ENCODE measurements at regions not wholly inside any gene's neighbourhood (a gene's known extent, or its start where the extent isn't known, plus 50 kb on each side); places are given as distances from the start of the nearest gene placed in this dataset.
"Not testable (repeated sequence)": the region's sequence is repeated elsewhere in the genome, so short reads cannot be mapped to it uniquely, and the experiment has no call there.

GRCh38 chr5:163696579-163696887, 191.1 kb downstream of the MAT2B start:
- no peak for DNase-seq (ENCODE audit: low read depth)

- no peak for DNase-seq (ENCODE audit: low read depth)
These were observed 200.8 kb downstream of the MAT2B start for GRCh38 chr5:163706053-163706771.

GRCh38 chr5:163712011-163712410, 206.6 kb downstream of the MAT2B start:
- no peak for DNase-seq (ENCODE audit: low read depth)

GRCh38 chr5:163718272-163718671, 212.9 kb downstream of the MAT2B start:
- no peak for DNase-seq (ENCODE audit: low read depth)

GRCh38 chr5:163724305-163724704, 218.9 kb downstream of the MAT2B start:
- no peak for DNase-seq (ENCODE audit: low read depth)

- no peak for DNase-seq (ENCODE audit: low read depth)
These were observed 221.6 kb downstream of the MAT2B start for GRCh38 chr5:163727028-163727427.

GRCh38 chr5:163730206-163730756, 224.9 kb downstream of the MAT2B start:
- no peak for DNase-seq (ENCODE audit: low read depth)

- no peak for DNase-seq (ENCODE audit: low read depth)
These were observed 225.8 kb downstream of the MAT2B start for GRCh38 chr5:163731256-163731655.

- no peak for DNase-seq (ENCODE audit: low read depth)
These were observed 229.7 kb downstream of the MAT2B start for GRCh38 chr5:163735069-163735468.

GRCh38 chr5:163747586-163747985, 242.2 kb downstream of the MAT2B start:
- no peak for DNase-seq (ENCODE audit: low read depth)

GRCh38 chr5:163748934-163749333, 243.5 kb downstream of the MAT2B start:
- no peak for DNase-seq (ENCODE audit: low read depth)

GRCh38 chr5:163750415-163750814, 245.0 kb downstream of the MAT2B start:
- DNase-seq (ENCODE audit: low read depth): not testable (repeated sequence)

- DNase-seq (ENCODE audit: low read depth): no peak
These were observed 250.1 kb downstream of the MAT2B start for GRCh38 chr5:163755505-163755904.

GRCh38 chr5:163756170-163756569, 250.8 kb downstream of the MAT2B start:
- no peak for DNase-seq (ENCODE audit: low read depth)

- DNase-seq (ENCODE audit: low read depth): no peak
These were observed 251.9 kb downstream of the MAT2B start for GRCh38 chr5:163757344-163757743.

GRCh38 chr5:163758283-163758711, 252.9 kb downstream of the MAT2B start:
- no peak for DNase-seq (ENCODE audit: low read depth)

GRCh38 chr5:163759000-163759704, 253.7 kb downstream of the MAT2B start:
- DNase-seq (ENCODE audit: low read depth): no peak

GRCh38 chr5:163760498-163760897, 255.1 kb downstream of the MAT2B start:
- no peak for DNase-seq (ENCODE audit: low read depth)

- no peak for DNase-seq (ENCODE audit: low read depth)
These were observed 261.7 kb downstream of the MAT2B start for GRCh38 chr5:163766936-163767670.

GRCh38 chr5:163770625-163771024, 265.2 kb downstream of the MAT2B start:
- no peak for DNase-seq (ENCODE audit: low read depth)

GRCh38 chr5:163772241-163772640, 266.8 kb downstream of the MAT2B start:
- no peak for DNase-seq (ENCODE audit: low read depth)

- DNase-seq (ENCODE audit: low read depth): no peak
These were observed 267.2 kb downstream of the MAT2B start for GRCh38 chr5:163772644-163773043.

- no peak for DNase-seq (ENCODE audit: low read depth)
These were observed 267.8 kb downstream of the MAT2B start for GRCh38 chr5:163773226-163773625.

Data from stimulated activated CD8-positive, alpha-beta memory T cell treated with anti-CD3 and anti-CD28 coated beads, Interleukin-15, amount 100 ng/mL, for 1 hour (primary cell).